WTC11 (cell line): ENCODE measurements at regions not wholly inside any gene's neighbourhood (a gene's known extent, or its start where the extent isn't known, plus 50 kb on each side); places are given as distances from the start of the nearest gene placed in this dataset.

Experiments used
- ATAC-seq: fragments of 200-7000 bp; cut with Tn5 transposase; 2 replicates; pipeline ENCODE4 v1.10.0; 2021; ENCODE audit warnings: mild to moderate bottlenecking, moderate library complexity
- CTCF ChIA-PET: fragments of 300-600 bp; sonication (Branson Sonifier 250); formaldehyde crosslinking; loops from one replicate; lab custom pipeline; 2021; ENCODE audit warnings: antibody characterized with exemption; lab: Charles Lee
- POLR2A ChIA-PET: fragments of 350-600 bp; sonication (Branson Sonifier 250); formaldehyde crosslinking; loops from one replicate; lab custom pipeline; 2021; ENCODE audit warnings: antibody characterized with exemption; lab: Charles Lee
- DNase-seq: peaks from one replicate; pipeline ENCODE4 v3.0.0; 2021; ENCODE audit warnings: low spot score
- H3K27ac Mint-ChIP-seq: 2 replicates; pipeline ENCODE4 v1.8.0; 2021; ENCODE audit warnings: mixed read lengths
- H3K27me3 Mint-ChIP-seq: 2 replicates; pipeline ENCODE4 v1.8.0; 2021; ENCODE audit warnings: low read depth, mild to moderate bottlenecking, moderate library complexity, mixed read lengths
- H3K36me3 Mint-ChIP-seq: 2 replicates; pipeline ENCODE4 v1.8.0; 2021; ENCODE audit warnings: mixed read lengths
- H3K4me1 Mint-ChIP-seq: 2 replicates; pipeline ENCODE4 v1.8.0; 2022; ENCODE audit warnings: mixed read lengths
- H3K4me3 Mint-ChIP-seq: 2 replicates; pipeline ENCODE4 v1.8.0; 2021; ENCODE audit warnings: mild to moderate bottlenecking, moderate library complexity, mixed read lengths
- H3K9me3 Mint-ChIP-seq: 2 replicates; pipeline ENCODE4 v1.8.0; 2021; ENCODE audit warnings: mixed read lengths
- ATF1 ChIP-seq: sonication (generic); formaldehyde crosslinking; IDR thresholded peaks from 2 replicates; pipeline ENCODE4 v1.8.1; 2023; ENCODE audit warnings: mild to moderate bottlenecking, moderate library complexity, missing genetic modification reagents
- CREM ChIP-seq: sonication (generic); formaldehyde crosslinking; IDR thresholded peaks from 2 replicates; pipeline ENCODE4 v1.8.1; 2022; ENCODE audit warnings: mild to moderate bottlenecking, missing genetic modification reagents, moderate library complexity
- FOXJ3 ChIP-seq: sonication (generic); formaldehyde crosslinking; IDR thresholded peaks from 2 replicates; pipeline ENCODE4 v1.9.0; 2021; ENCODE audit warnings: missing genetic modification reagents, mild to moderate bottlenecking, borderline replicate concordance
- FOXK1 ChIP-seq: sonication (generic); formaldehyde crosslinking; IDR thresholded peaks from 2 replicates; pipeline ENCODE4 v1.8.0; 2022; ENCODE audit warnings: mild to moderate bottlenecking, moderate library complexity, missing genetic modification reagents
- KAT7 ChIP-seq: sonication (generic); formaldehyde crosslinking; IDR thresholded peaks from 2 replicates; pipeline ENCODE4 v1.8.1; 2023; ENCODE audit warnings: missing genetic modification reagents, mild to moderate bottlenecking, borderline replicate concordance
- MLX ChIP-seq: sonication (generic); formaldehyde crosslinking; IDR thresholded peaks from 2 replicates; pipeline ENCODE4 v1.8.1; 2023; ENCODE audit warnings: mild to moderate bottlenecking, missing genetic modification reagents, moderate library complexity
- NR3C1 ChIP-seq: sonication (generic); formaldehyde crosslinking; conservative IDR thresholded peaks from 2 replicates; pipeline ENCODE4 v1.8.1; 2023; ENCODE audit warnings: low read depth, mild to moderate bottlenecking, missing genetic modification reagents
- PRDM15 ChIP-seq: sonication (generic); formaldehyde crosslinking; IDR thresholded peaks from 2 replicates; pipeline ENCODE4 v1.8.0; 2022; ENCODE audit warnings: missing genetic modification reagents
- RELA ChIP-seq: sonication (generic); formaldehyde crosslinking; IDR thresholded peaks from 2 replicates; pipeline ENCODE4 v1.8.1; 2022; ENCODE audit warnings: missing genetic modification reagents, mild to moderate bottlenecking, borderline replicate concordance
- SP1 ChIP-seq: sonication (generic); formaldehyde crosslinking; conservative IDR thresholded peaks from 2 replicates; pipeline ENCODE4 v1.8.1; 2022; ENCODE audit warnings: missing genetic modification reagents
- TP53 ChIP-seq: sonication (generic); formaldehyde crosslinking; IDR thresholded peaks from 2 replicates; pipeline ENCODE4 v1.8.1; 2023; ENCODE audit warnings: mild to moderate bottlenecking, missing genetic modification reagents
- ZNF121 ChIP-seq: sonication (generic); formaldehyde crosslinking; IDR thresholded peaks from 2 replicates; pipeline ENCODE4 v1.8.0; 2023; ENCODE audit warnings: missing genetic modification reagents
- ZNF138 ChIP-seq: sonication (generic); formaldehyde crosslinking; conservative IDR thresholded peaks from 2 replicates; pipeline ENCODE4 v1.8.1; 2022; ENCODE audit warnings: mild to moderate bottlenecking, moderate library complexity, missing genetic modification reagents
- ZNF263 ChIP-seq: sonication (generic); formaldehyde crosslinking; IDR thresholded peaks from 2 replicates; pipeline ENCODE4 v1.8.1; 2022; ENCODE audit warnings: low read depth, mild to moderate bottlenecking, moderate library complexity, missing genetic modification reagents
- ZNF423 ChIP-seq: fragments of 250-450 bp; sonication (Bioruptor Pico); IDR thresholded peaks from 2 replicates; pipeline ENCODE4 v2.1.2; 2022; ENCODE audit warnings: mild to moderate bottlenecking, moderate library complexity
- ZNF512 ChIP-seq: sonication (generic); formaldehyde crosslinking; IDR thresholded peaks from 2 replicates; pipeline ENCODE4 v1.8.1; 2022; ENCODE audit warnings: missing genetic modification reagents, borderline replicate concordance
- ZSCAN18 ChIP-seq: fragments of 250-450 bp; sonication (Bioruptor Pico); IDR thresholded peaks from 2 replicates; pipeline ENCODE4 v2.1.2; 2022; ENCODE audit warnings: mild to moderate bottlenecking, moderate library complexity

- no peak overlapping the region for H3K27ac Mint-ChIP-seq
- TF ChIP-seq ZNF138 (CRISPR knock-in tag) (no peak), RELA (CRISPR knock-in tag) (no peak), ZNF121 (CRISPR knock-in tag) (no peak), TP53 (no peak), ZSCAN18 (CRISPR knock-in tag) (no peak)
- POLR2A ChIA-PET = no interaction called here
- H3K9me3 Mint-ChIP-seq = no peaks in the 10 kb centered on the region
- no peaks in the 10 kb centered on the region for H3K36me3 Mint-ChIP-seq
- H3K27me3 Mint-ChIP-seq = peaks cover 10% of the 10 kb centered on the region
- CTCF ChIA-PET = interaction anchor here (0.8 to 4.5 kb wide), 3 partner anchors 12 to 18 kb away, joined by 3 to 21 read pairs (median 3); no protein-coding TSS in a partner anchor
- peaks cover 3% of the 10 kb centered on the region; the same call in 1 of the 2 replicates for H3K4me1 Mint-ChIP-seq
- no peak for DNase-seq
- ATAC-seq = no peak
- no peak overlapping the region for H3K4me3 Mint-ChIP-seq
Measured at GRCh38 chr2:120539424-120539936, 193.5 kb downstream of the INHBB start.

GRCh38 chr2:120539937-120540718, 194.2 kb downstream of the INHBB start:
- no peaks in the 10 kb centered on the region for H3K9me3 Mint-ChIP-seq
- peak; percentile 62 for ATAC-seq
- H3K27ac Mint-ChIP-seq = no peak overlapping the region
- ChIA-PET CTCF (interaction anchor here (4.5 kb wide), 1 partner anchor 13 kb away, joined by 21 read pairs; no protein-coding TSS in a partner anchor), POLR2A (no interaction called here)
- H3K4me3 Mint-ChIP-seq = no peak overlapping the region
- H3K36me3 Mint-ChIP-seq = no peaks in the 10 kb centered on the region
- peaks cover 3% of the 10 kb centered on the region; the same call in 1 of the 2 replicates for H3K4me1 Mint-ChIP-seq
- peaks cover 10% of the 10 kb centered on the region for H3K27me3 Mint-ChIP-seq
- DNase-seq = no peak
- TF ChIP-seq ZSCAN18 (CRISPR knock-in tag) (no peak), ZNF512 (CRISPR knock-in tag) (no peak)

- H3K9me3 Mint-ChIP-seq = no peaks in the 10 kb centered on the region
- no peak for DNase-seq
- no peak overlapping the region for H3K4me3 Mint-ChIP-seq
- peaks cover 10% of the 10 kb centered on the region for H3K27me3 Mint-ChIP-seq
- H3K4me1 Mint-ChIP-seq = peaks cover 6% of the 10 kb centered on the region; the same call in 1 of the 2 replicates
- no peak for ATAC-seq
- H3K27ac Mint-ChIP-seq = no peak overlapping the region
- ChIA-PET CTCF (interaction anchor here (1.1 to 4.5 kb wide), 2 partner anchors 12 to 228 kb away, joined by 3 to 21 read pairs; no protein-coding TSS in a partner anchor), POLR2A (no interaction called here)
- no peaks in the 10 kb centered on the region for H3K36me3 Mint-ChIP-seq
- no peak for TF ChIP-seq NR3C1 (CRISPR knock-in tag)
- no peak for TF ChIP-seq PRDM15 (CRISPR knock-in tag)
- no peak for TF ChIP-seq MLX (CRISPR knock-in tag)
- TF ChIP-seq ZNF263 (CRISPR knock-in tag) = no peak
- no peak for TF ChIP-seq FOXJ3
- no peak for TF ChIP-seq KAT7 (CRISPR knock-in tag)
- TF ChIP-seq ZNF138 (CRISPR knock-in tag) = no peak
- TF ChIP-seq ATF1 (CRISPR knock-in tag) = no peak
- no peak for TF ChIP-seq FOXK1 (CRISPR knock-in tag)
- no peak for TF ChIP-seq CREM (CRISPR knock-in tag)
- TF ChIP-seq ZNF423 (CRISPR knock-in tag) = no peak
- TF ChIP-seq RELA (CRISPR knock-in tag) = no peak
- TF ChIP-seq SP1 (CRISPR knock-in tag) = no peak
Measured at GRCh38 chr2:120540719-120541552, 194.7 kb upstream of the GLI2 start.
